GM18909 (cell line): ENCODE measurements at regions not wholly inside any gene's neighbourhood (a gene's known extent, or its start where the extent isn't known, plus 50 kb on each side); places are given as distances from the start of the nearest gene placed in this dataset.

Source experiments
- ATAC-seq: cut with Tn5 transposase; IDR thresholded peaks from one replicate; pipeline ENCODE4 v1.9.1; 2021; ENCODE audit warnings: mild to moderate bottlenecking; ENCODE audit not compliant: unreplicated experiment, poor library complexity

DNA sequence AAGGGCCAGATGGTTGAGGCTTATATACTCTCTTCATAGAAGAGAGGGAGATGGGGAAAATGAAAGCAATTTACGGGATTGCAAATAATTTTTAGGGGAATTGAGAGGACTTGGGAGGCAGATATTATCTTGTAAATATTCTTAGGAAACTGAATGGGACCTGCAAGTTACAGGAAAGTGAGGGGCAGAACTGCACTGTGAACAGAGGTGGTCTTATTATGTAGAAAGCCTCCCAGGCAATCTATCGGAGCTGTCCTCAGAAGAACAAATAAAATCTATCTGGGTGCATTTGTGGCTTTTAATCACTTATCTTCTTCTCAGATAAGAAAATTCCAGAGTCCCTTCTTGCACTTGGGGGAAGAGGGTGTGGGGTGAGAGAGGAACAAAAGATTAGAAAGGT, 223.5 kb downstream of the RHOU start:
- ATAC-seq: no peak

DNA sequence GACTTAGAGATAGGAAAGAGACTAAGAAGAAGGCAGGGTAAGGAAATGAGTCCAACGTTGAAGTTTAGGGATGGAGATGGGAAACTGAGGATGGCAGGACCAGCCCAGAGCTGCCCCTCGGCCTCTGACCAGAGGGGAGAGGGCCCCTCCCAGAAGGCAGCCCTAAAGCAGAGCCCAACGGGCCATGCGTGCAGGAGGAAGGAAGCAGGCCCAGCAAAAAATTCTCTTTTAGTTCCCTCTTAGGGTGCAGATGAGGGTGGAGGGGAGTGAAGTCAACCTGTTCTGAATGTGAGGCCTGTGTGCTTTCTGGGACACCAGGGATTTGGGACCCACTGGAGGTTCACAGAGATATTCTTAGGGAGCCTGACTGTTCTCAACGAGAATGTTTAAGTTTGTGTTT, 225.4 kb downstream of the RHOU start:
- no peak for ATAC-seq

DNA sequence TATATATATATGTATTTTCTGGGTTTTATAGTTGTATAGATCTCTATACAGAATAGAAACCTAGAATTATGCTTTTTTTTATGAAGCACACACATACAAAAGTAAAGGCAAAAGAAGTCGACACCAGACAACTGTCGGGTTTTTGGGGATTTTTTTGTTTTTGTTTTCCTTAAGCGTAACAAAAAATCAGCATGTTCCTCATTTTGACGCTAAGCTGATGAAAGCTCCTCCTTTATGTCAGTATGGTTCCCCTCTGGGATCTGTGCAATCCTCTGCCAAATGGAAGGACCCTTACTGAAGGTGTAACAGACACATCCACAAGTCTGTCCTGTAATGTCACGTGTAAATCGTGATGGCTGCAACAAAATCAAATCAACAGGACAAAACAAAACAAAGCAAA, 226.2 kb downstream of the RHOU start:
- ATAC-seq: no peak

DNA sequence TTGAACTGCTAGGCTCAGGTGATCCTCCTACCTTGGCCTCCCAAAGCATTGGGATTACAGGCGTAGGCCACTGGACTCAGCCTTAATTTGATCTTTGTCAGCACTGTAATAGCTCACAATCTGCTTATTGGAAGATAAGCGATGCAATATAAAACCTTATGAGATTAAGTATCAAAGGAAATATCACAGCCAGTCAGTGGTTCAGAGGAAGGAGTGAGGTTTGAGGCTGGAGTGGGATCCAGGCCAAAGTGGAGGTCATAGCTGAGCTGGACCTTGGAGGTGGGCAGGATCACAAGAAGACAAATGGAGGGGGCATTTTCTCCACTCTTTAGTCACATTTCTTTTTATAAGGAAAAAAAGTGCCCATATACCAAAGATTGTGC, 228.5 kb downstream of the RHOU start:
- no peak for ATAC-seq

DNA sequence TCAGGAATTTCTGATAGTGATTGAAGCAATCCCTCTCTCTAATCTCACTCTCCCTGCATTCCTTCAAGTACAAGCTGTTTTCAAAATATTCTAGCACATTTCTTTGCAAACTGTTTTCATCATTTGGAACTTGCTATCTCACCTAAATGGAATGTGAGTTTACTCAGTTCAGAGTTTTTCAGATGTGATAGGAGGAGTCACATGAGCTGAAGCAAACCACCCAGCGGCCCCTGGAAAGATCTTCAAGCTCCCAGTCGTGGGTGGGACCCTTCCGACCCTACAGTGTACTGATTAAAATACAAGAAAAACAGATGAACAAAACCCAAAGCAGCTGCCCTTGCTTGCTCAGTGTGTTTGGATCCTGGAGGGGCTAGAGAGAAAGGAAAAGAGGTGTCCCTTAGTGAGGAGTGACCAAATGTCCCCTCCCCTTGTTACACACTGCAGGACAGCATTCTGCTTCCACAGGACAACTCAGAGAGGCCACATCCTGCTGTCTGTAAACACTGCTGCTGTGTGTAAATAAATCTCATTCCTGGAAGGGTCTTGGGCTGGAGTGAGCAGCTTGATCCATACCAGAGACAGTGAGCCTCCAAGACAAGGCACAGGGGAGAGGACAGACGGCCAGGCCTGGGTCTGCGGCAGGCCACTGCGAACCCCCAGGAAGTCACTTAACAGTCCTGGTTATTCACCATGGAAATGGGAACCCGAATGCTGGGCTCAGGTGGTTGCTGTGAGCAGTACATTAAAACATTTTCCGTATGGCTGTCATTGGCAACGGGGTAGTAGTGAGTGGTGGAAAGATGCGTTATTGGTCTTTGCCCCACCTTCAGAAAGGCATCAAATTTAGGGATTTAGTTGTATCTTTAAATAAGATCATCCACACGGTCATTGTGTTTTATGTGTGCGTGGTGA, 229.2 kb downstream of the RHOU start:
- no peak for ATAC-seq

DNA sequence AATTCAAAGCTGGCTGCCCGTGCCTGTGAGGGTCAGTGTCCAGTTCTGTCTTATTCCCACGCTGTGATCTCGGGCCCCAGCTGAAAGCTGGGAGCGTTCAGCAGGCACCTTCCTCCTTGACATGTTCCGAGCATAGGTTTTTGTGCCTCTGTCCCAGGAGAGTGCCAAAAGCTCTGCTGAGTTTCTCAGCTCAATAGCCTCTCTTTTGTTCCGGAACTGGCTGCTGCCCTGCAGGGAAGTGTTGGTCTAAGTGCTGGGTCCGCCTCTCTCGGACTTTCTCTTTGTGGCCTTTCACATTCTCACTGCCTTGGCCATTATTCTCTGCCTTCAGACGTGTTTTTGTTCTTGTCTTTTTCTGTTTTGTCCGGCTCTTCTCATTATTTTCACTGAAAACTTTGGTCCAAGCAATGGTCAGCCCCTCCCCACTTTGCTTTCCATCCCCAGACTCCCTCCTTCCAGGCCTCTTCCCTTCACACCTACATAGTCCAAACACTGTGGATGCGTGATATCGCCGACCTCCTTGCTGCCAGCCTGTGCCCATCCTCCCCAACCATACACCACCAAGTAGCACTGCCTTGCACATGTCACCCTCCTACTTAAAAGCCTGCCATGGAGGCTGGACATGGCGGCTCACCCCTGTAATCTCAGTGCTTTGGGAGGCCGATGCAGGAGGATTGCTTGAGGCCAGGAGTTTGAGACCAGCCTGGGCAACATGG, 233.8 kb downstream of the RHOU start:
- no peak for ATAC-seq

DNA sequence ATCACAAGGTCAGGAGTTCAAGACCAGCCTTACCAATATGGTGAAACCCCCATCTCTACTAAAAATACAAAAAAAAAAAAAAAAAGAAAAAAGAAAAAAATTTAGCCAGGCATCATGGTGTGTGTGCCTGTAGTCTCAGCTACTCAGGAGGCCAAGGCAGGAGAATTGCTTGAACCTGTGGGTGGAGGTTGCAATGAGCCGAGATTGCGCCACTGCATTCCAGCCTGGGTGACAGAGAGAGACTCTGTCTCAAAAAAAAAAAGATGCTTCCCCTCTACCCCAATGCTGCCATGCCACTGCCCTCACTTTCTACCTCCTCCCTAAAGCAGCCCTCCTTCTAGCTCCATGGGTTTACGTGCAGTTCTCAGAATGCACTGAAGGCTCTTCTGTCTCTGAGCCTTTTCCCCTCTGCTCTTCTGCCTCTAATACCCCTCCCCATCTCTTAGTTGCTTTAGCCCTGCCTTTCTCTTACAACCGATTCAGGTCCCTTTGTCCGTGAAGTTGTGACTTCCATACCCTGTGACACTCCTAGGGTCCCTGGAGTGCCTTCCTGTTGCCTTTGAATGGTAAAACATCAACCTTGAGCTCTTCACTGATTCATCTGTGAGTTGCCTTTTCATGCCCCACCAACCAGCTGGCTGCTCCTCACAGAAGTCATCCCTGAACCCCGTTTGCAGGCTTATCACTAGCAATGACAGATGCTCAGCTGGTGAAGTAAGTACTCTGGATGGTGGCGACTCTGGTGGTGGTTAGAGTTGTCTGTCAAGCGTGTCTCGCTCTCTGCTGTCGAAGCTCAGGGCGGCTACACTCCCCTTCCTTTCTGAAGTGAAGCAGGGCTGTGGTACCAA, 234.9 kb downstream of the RHOU start:
- ATAC-seq: no peak

DNA sequence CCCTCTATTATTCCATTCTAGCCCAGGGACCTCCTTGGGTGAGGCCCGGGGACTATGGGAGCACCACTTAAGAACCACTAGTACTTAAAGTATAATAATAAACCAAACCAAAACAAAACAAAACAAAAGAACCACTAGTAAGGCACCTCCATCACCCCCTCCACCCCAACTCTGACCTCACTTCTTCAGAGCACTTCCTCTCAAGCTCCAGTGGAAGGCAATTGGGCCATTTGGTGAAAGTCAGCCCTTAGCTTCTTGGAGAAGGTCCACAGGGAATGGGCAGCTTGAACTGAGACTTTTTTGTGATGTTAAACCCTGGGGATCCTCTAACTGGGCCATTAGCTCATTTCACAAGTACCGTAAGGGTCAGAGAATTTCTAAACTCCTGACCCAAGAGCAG, 237.3 kb downstream of the RHOU start:
- ATAC-seq: no peak

DNA sequence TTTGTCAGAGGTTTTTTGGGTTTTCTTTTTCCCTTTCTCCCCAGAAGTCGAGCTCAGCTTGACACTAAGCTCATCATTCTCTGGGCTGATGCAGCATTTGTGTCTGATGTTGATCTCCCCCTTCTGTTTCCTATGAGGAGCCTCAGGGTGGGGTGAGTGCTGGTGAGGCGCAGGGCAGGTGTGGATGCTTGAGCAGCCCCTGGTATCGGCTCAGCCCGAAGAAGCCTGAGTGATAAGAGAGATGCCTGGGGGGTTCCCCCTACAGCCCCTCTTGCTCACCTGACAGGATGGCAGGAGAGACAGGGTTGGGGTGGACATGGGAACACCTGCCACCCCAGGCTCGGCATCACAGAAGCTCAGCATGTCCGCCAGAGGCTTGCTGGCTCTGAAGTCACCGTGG, 239.0 kb downstream of the RHOU start:
- ATAC-seq: no peak

DNA sequence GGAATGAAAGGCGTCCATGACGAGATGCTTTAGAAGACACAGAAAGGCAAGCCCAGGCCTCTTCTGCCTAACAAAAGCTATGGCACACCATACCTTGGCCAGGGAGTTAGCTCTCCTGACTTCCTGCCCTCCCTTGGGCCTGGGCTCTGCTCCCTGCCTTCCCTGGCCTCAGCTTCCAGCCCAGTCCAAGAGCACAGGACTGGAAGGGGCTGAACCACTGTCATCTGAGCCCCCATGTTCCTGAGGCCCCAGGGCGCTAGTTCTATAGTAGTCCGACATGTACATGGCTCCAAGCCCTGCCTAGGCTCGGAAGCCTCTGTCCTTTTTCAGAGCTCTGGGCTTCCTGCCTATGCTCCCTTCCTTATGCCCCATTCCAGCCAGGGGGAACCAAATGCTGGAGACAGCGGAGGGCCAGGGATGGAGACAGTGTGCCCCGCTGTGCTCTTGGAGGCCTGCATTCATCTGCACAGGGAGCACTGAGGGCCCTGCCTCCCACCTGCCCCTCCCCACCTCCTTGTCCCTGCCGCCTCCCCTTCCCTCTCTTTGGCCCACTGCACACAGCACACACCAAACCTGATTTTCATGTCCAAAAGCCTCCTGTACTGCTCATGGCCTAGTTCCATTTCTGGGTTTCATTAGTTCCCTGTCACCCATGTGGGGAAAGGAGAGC, 240.1 kb downstream of the RHOU start:
- ATAC-seq: no peak

DNA sequence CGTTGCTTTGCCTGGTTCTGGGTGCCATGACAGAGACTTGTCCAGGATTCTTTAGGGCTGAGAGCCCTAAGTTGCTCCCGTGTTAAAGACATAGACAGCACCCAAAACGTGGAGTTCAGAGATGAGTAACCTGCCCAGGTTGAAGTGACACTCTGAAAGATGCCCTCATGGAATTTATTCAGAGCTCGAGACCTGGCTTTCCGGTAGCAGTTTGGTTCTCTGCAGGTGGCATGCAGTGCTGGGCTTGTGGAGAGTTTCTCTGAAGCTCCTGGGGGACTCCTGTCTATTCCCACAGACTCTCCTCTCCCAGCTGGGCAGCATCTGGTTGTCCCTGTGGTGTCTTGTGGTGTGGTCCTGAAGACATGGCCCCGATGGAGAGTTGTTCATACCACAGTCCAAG, 241.0 kb downstream of the RHOU start:
- no peak for ATAC-seq

DNA sequence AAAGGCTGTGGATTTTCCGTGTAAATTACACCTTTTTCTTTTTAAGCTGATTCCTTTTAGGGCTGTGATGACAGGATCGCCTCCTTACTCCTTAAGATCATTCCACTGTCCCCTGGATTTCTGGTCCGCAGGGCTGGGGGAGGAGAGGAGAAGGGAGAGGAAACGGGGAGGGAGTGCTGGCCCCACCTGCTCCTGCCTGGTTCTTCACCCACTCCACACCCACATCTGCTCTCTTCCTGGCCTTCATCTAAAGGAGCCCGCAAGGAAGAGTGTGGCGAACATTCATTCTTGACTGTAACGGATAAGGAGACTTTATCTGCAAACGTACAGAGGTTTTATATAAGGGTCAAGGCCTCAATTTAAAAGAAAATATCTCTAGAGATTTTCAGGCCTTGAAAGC, 242.0 kb downstream of the RHOU start:
- ATAC-seq: no peak

DNA sequence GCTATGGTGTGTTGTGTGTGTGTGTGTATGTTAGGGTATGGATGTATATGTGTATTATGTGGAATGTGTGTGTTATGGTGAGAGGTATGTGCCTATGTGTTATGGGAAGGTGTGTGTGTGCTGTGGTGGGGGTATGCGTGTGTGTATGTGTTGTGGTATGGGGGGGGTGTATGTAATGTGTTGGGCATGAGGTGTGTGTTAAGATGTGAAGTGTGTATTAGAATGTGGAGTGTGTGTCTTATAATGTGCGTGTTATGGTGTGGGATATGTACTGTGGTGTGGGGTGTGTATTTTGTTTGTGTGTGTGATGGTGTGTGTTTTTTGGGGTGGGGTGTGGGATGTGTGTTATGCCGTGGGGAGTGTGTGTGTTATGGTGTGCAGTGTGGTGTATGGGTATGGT, 242.5 kb downstream of the RHOU start:
- no peak for ATAC-seq

DNA sequence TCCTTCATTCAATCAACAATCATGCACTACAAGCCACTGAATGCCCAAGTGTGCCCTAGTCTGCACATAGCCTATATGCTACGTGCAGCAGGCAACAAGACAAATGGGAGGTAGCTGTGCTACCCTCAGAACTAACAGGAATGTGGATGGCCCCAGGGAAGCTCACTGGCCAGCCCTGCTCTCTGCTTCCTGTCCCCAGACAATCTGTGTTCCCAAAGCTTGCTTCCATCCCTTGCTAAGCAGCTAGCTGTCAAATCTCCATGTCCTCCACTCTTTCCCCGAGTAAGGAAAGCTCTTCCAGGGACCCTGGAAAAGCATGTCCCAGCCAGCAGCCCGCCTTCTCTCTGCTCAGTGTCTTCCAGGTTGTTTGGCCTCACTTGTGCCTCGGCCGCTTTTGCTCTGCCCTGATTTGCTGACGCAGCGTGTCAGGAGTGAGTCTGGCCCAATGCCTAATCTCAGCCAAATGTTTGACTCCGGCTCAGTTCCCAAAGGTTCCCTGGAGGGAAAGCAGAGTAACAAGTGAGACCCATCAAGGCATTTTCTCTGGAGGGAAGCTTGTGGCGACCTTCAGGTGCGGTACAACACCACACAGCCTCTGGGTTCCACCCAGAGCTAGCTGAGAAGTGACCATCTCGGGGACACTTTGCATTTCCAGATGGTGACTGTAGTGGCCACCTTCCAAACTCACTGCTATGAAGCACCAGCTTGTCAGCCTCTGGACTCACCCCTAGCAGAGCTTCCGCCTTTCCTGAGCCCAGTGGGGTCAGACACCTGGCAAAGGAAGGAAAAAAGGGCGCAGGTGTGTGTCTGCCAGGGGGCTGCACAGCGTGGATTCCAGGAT, 243.4 kb downstream of the RHOU start:
- no peak for ATAC-seq

DNA sequence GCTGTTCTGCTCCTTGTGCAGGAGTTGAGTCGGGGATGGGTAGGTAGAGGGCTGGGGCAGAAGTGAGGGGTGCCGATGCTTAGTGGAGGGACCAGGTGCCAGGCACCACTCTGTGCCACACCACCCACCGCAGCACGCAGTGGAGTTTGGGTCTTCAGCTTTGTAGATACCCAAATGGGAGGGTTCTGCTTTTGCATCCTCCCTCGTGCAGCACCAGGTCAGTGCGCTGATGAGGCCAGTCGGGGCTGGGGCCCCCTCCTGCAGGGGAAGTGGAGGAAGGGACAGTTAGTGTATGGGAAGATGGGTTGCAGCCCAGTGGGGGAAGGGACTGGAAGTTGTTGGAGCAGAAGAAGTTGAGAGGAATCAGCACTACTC, 244.0 kb downstream of the RHOU start:
- no peak for ATAC-seq

DNA sequence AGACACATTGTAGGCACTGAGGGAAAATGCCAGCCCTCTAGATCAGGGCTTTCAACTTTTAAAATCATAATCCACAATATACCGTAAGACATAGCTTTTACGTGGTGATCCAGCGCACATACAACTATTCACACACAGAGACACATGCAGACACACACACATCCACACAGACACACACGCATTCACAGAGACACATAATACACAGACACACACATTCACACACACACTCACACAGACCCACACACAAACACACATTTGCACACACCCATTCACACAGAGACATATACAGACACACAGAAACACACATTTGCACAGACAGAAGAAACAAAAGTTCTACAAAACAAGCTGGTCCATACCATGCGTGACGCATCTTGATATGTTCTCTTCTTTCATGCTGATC, 244.5 kb downstream of the RHOU start:
- no peak for ATAC-seq

DNA sequence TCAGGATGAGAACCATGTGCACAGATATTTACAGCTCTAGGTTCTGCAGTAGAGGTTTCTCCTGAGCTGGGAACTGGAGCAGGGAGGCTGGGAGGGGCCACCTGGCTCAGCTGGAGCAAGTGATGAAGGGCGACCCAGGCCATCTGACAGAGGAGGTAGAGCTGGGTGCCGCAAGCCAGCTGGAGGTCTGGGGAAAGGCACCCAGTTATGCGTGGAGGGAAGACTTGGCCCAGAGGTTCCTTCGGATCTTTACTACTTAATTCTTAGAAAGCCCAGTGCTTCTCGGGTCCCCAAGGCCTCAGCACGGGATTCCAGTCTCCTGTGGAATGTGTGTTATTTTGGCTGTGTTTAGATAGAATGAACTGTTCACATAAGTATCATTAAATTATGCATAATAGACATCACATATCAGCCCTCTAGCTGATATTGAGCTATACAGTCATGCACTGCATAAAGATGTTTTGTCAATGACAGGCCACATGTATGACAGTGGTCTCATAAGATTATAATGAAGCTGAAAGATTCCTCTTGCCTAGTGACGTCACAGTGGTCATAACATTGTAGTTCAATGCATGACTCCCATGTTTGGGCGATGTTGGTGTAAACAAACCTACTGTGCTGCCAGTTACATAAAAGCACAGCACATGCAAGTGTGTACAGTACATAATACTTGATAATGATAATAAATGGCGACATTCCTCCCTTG, 245.1 kb downstream of the RHOU start:
- ATAC-seq: no peak

DNA sequence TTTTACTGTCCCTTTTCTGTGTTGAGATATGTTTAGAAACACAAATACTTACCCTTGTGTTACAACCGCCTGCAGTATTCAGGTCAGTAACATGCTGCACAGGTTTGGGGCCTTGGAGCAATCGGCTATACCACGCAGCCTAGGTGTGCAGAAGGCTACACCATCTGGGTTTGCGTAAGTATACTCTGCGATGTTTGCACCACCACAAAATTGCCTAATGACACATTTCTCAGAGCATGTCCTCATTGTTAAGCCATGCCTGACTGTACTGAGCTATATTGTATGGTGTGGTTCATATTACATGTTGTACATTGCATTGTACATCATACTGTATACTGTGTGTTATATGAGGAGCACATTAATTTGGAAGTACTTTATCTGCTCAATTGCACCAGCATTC, 247.4 kb downstream of the RHOU start:
- no peak for ATAC-seq

DNA sequence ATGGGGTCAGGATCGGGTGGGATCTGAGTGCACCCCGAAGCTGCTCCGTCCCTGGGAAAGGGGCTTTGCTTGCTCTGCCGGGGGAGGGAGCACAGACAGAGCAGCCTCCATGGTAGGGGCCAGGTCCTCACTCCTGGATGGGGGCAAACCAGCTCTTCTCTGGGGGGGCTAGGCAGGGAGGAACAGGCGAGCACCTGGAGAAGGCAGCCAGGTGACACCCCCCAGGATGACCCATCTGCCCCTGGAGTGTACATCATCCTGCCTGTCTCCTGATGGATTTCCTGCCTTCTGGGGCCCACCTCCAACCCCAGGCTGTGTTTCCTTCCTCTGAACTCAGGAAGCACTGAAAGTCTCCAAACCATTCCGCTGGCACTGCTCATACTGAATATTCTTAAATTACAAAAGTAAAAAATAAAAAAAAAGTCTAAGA, 248.0 kb downstream of the RHOU start:
- no peak for ATAC-seq
